ENCODE measurements at regions not wholly inside any gene's neighbourhood (a gene's known extent, or its start where the extent isn't known, plus 50 kb on each side); places are given as distances from the start of the nearest gene placed in this dataset.

- no peak for DNase-seq
These were observed 200.3 kb downstream of the TLE1 start for GRCh38 chr9:81489046-81489445.

GRCh38 chr9:81480828-81481604, 208.3 kb downstream of the TLE1 start:
- no peak for DNase-seq

GRCh38 chr9:81479573-81479972, 209.8 kb downstream of the TLE1 start:
- no peak for DNase-seq

GRCh38 chr9:81477669-81478068, 211.7 kb downstream of the TLE1 start:
- DNase-seq = no peak

- DNase-seq = no peak
These were observed 212.4 kb downstream of the TLE1 start for GRCh38 chr9:81476813-81477490.

DNA sequence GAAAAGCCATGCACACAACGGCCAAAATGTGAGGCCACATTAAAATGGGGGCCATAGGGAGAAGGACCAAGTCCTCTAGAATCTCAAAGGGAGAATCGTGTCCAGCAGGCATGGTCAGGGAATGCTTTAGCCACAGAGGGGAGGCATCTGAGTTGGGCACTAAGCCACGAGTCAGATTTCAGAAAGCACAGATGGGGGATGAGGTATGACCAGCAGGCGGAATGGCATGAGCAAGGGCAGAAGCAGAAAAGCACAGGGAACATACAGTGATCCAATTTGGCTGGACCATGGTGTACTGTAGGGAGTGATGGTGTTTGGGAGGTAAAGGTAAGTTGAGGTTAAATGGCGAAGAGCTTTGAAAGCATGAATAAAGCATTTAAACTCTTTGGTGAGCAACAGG, 214.6 kb downstream of the TLE1 start:
- no peak for DNase-seq

- no peak for DNase-seq
These were observed 215.2 kb downstream of the TLE1 start for GRCh38 chr9:81474125-81474524.

DNA sequence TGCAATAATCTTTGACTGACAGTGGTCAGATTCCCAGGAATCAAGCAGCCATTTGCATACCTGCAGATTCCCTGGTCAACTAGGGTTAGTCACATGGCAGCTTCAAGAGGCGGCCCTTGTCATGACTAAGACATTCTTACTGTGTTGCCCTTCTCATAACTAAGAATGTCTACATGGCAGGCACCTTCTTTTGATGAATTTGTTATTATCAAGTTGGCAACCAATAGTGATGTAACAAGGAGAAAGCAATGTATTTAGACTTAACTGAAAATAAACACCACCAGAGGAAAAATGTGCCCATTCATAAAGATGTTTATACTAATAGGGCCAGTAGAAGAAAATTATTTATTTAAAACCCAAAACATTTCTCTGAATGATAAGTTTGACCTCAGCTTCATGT, 215.6 kb downstream of the TLE1 start:
- no peak for DNase-seq

GRCh38 chr9:81473206-81473605, 216.1 kb downstream of the TLE1 start:
- DNase-seq = peak in 1 of 56 donors; percentile 11

- peak in 31 of 56 donors; percentile 1 to 66 (median 14) for DNase-seq
These were observed 216.6 kb downstream of the TLE1 start for GRCh38 chr9:81472701-81473100.

DNA sequence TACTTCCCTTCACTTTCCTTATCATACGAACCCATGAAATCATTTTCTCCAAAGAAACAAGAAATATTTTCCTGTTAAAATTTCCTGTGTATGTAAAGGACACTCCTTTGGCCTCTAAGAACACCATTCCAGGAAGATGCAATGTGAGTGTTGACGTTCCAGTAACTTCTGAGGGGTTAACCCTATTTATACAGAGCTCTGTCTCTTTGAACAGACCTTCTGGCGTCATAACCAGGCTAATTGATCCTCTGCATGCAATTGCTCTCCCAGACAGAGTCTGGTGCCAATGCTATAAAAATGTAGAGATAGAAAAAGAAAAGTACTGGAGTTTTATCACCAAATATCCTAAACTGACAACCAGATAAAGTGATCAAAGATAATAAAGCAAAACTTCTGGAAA, 218.5 kb downstream of the TLE1 start:
- no peak for DNase-seq

- no peak for DNase-seq
These were observed 221.2 kb downstream of the TLE1 start for GRCh38 chr9:81468084-81468595.

DNA sequence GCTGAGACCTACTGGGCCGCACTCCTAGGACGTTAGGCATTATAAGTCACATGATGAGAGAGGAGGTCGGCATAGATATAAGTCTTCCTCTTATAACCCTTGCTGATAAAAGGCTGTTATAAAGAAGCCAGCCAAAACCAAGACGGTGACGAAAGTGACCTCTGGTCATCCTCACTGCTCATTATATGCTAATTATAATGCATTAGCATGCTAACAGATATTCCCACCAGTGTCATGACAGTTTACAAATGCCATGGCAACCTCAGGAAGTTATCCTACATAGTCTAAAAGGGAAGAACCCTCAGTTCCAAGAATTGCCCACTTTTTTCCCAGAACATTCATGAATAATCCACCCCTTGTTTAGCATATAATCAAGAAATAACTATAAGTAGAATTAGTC, 222.4 kb downstream of the TLE1 start:
- no peak for DNase-seq

GRCh38 chr9:81465468-81466011, 223.8 kb downstream of the TLE1 start:
- DNase-seq = no peak

DNA sequence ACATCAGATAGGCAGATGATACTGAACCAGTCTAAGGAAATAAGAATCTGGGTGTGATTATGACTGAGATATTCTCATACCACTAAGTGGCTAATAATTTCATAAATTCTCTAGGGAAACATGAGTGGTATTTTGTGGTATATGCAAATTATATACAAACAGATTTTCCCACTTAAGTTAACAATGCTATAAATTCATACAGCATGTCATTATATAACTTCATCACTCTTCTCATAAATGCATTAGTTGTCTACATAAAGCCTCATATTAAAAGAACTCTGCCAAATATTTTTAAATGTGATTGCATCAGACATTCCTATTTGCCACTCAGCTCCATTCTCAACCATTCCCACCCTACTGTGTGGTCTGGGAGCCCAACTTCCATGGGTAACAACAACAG, 226.5 kb downstream of the TLE1 start:
- DNase-seq = no peak

DNA sequence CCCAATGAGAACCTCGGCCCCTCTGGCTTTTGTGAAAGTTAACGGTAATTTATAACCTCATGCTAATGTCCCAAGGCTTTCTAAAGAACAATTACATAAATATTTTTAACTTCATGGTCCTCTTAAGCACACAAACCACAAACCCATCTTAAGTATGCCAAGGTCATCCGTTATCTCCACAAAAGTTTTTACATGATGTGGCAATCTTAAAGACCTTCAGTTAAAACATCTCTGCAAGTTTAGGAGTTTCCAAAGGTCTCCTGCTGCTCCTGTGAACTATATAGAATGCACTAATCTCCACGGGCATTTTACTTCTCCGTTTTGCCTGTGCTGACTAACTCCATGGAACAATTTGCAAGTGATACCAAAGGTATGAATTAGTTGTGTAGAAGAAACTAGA, 228.2 kb downstream of the TLE1 start:
- no peak for DNase-seq

DNA sequence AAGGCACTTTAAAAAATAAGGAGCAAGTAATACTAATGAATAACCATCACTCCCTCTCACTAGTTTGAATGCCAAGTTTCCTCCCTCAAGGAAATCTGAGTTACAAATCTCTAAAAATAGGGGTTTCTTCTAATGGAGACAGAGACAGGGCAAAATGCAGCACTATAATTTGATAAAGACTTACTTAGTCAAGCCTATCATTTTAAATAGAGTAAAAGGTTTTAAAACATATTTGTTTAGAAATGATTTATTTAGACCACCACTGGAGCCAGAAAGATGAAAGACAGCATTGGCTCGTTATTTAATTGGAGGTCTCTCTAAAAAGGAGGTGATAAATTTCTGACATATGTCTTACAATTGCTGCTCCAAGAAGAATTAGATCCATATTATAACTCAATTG, 228.7 kb downstream of the TLE1 start:
- DNase-seq = no peak

DNA sequence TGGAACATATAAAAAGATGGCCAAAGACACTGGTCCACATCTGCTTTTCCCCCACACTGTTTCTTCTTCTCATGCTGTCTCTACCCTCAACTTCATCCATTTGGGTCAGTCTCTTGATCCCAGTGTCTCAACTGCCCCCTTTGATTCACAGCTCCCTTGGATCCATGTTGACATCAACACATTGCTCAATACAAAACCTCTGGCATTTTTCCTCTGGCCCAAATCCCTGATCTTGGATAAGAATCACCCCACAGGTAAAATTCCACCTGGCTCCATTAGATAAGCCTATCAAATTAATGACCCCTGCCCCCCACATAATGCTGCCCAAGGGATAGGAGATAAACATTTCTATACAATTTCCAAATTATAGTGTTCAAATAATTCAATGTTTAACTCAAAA, 229.8 kb downstream of the TLE1 start:
- DNase-seq = no peak

- DNase-seq = no peak
These were observed 232.8 kb downstream of the TLE1 start for GRCh38 chr9:81456431-81457006.

GRCh38 chr9:81455462-81456219, 233.7 kb downstream of the TLE1 start:
- DNase-seq = peak in 1 of 56 donors; percentile 6

GRCh38 chr9:81445331-81445921, 243.9 kb downstream of the TLE1 start:
- DNase-seq = no peak

Data from amygdala (tissue), 56 donors.